Calu3 (cell line): ENCODE measurements at regions not wholly inside any gene's neighbourhood (a gene's known extent, or its start where the extent isn't known, plus 50 kb on each side); places are given as distances from the start of the nearest gene placed in this dataset.

ENCODE experiments used
- BruUV-seq: library from RNA; stranded (reverse); fragments of 400-500 nt; replicated peaks from 2 replicates; lab custom pipeline; 2021; lab: Mats Ljungman, UMichigan
- CTCF ChIA-PET: fragments of 300-600 bp; sonication (Branson Sonifier 250); formaldehyde crosslinking; loops from one replicate; lab custom pipeline; 2022; ENCODE audit warnings: antibody characterized with exemption; lab: Charles Lee
- DNase-seq: peaks from one replicate; pipeline ENCODE4 v3.0.0; 2022
- H3K27ac Mint-ChIP-seq: one replicate; pipeline ENCODE4 v1.8.0; 2022; ENCODE audit warnings: mixed read lengths; ENCODE audit not compliant: unreplicated experiment
- H3K27me3 Mint-ChIP-seq: one replicate; pipeline ENCODE4 v1.8.0; 2022; ENCODE audit warnings: mixed read lengths; ENCODE audit not compliant: unreplicated experiment
- H3K36me3 Mint-ChIP-seq: one replicate; pipeline ENCODE4 v1.8.0; 2022; ENCODE audit warnings: mild to moderate bottlenecking, moderate library complexity, mixed read lengths; ENCODE audit not compliant: insufficient read depth, unreplicated experiment
- H3K4me1 Mint-ChIP-seq: one replicate; pipeline ENCODE4 v1.8.0; 2022; ENCODE audit warnings: mild to moderate bottlenecking, low read depth, mixed read lengths; ENCODE audit not compliant: unreplicated experiment
- H3K4me3 Mint-ChIP-seq: one replicate; pipeline ENCODE4 v1.8.0; 2022; ENCODE audit warnings: mild to moderate bottlenecking, low read depth, moderate library complexity, mixed read lengths; ENCODE audit not compliant: unreplicated experiment
- H3K9me3 Mint-ChIP-seq: one replicate; pipeline ENCODE4 v1.8.0; 2022; ENCODE audit warnings: low read depth, mixed read lengths; ENCODE audit not compliant: unreplicated experiment
- intact Hi-C: fragments of 100-400 bp; cut with micrococcal nuclease; formaldehyde crosslinking; loops from one replicate; pipeline ENCODE4 v1.10.0; 2022; ENCODE audit not compliant: unreplicated experiment
- TF ChIP-seq, protein P1 (sequence below): fragments of 200-600 bp; IDR thresholded peaks from one replicate; pipeline ENCODE4 v1.8.0; 2022; ENCODE audit warnings: antibody characterized with exemption; ENCODE audit not compliant: unreplicated experiment

- Mint-ChIP-seq H3K4me3 (no peak overlapping the region), H3K27me3 (no peaks in the 10 kb centered on the region), H3K36me3 (no peaks in the 10 kb centered on the region), H3K9me3 (no peaks in the 10 kb centered on the region), H3K4me1 (peaks cover 46% of the 10 kb centered on the region), H3K27ac (no peak overlapping the region)
- CTCF ChIA-PET: no interaction called here
- no peak for DNase-seq
- intact Hi-C loops: no loop called here
- TF ChIP-seq, protein P1, sequence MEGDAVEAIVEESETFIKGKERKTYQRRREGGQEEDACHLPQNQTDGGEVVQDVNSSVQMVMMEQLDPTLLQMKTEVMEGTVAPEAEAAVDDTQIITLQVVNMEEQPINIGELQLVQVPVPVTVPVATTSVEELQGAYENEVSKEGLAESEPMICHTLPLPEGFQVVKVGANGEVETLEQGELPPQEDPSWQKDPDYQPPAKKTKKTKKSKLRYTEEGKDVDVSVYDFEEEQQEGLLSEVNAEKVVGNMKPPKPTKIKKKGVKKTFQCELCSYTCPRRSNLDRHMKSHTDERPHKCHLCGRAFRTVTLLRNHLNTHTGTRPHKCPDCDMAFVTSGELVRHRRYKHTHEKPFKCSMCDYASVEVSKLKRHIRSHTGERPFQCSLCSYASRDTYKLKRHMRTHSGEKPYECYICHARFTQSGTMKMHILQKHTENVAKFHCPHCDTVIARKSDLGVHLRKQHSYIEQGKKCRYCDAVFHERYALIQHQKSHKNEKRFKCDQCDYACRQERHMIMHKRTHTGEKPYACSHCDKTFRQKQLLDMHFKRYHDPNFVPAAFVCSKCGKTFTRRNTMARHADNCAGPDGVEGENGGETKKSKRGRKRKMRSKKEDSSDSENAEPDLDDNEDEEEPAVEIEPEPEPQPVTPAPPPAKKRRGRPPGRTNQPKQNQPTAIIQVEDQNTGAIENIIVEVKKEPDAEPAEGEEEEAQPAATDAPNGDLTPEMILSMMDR: no peak
- no TSS peak for BruUV-seq
Measured at GRCh38 chr1:192438737-192439136, 121.9 kb downstream of the RGS21 start.

GRCh38 chr1:192439373-192440025 is 122.7 kb downstream of the RGS21 start:
- TF ChIP-seq, protein P1: no peak
- DNase-seq: peak; percentile 22
- Mint-ChIP-seq H3K27ac (no peak overlapping the region), H3K4me3 (no peak overlapping the region), H3K4me1 (peaks cover 54% of the 10 kb centered on the region), H3K36me3 (no peaks in the 10 kb centered on the region), H3K9me3 (no peaks in the 10 kb centered on the region), H3K27me3 (no peaks in the 10 kb centered on the region)
- no TSS peak for BruUV-seq
- CTCF ChIA-PET: no interaction called here
- intact Hi-C loops: loop anchor here (10.0 kb wide), 2 partner anchors 745 to 1805 kb away; no protein-coding TSS in a partner anchor

DNA sequence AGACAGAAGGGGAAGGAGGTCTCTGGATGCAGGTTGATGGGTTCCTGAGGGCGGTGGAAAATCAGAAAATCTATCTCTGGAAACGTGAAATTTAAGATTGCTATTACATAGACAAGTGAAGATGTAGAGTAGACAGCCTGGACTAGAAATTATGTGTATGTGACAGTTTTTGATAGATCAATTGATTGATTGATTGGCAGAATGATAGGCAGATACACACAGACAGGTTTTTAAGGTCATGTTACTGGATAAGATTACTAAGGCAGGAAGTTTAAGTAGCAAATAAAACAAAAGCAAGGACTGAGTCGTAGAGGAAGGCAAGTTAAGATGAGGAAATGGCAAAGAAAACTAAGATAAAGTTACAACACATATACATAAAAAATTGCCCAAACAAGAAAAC is 124.7 kb downstream of the RGS21 start:
- Mint-ChIP-seq H3K9me3 (no peaks in the 10 kb centered on the region), H3K36me3 (no peaks in the 10 kb centered on the region), H3K27ac (peak overlapping the region; percentile 5), H3K4me3 (no peak overlapping the region), H3K27me3 (no peaks in the 10 kb centered on the region), H3K4me1 (peaks cover 63% of the 10 kb centered on the region)
- intact Hi-C loops: loop anchor here (10.0 kb wide), 2 partner anchors 747 to 1807 kb away; no protein-coding TSS in a partner anchor
- BruUV-seq: no TSS peak
- TF ChIP-seq, protein P1: no peak
- DNase-seq: no peak
- CTCF ChIA-PET: no interaction called here

GRCh38 chr1:192442736-192443135 is 125.9 kb downstream of the RGS21 start:
- CTCF ChIA-PET: no interaction called here
- intact Hi-C loops: loop anchor here (10.0 kb wide), 2 partner anchors 748 to 1808 kb away; no protein-coding TSS in a partner anchor
- no peak overlapping the region for H3K27ac Mint-ChIP-seq

More at GRCh38 chr1:192442736-192443135, 125.9 kb downstream of the RGS21 start:
- TF ChIP-seq, protein P1: no peak
- BruUV-seq: no TSS peak
- no peak overlapping the region for H3K4me3 Mint-ChIP-seq
- peaks cover 63% of the 10 kb centered on the region for H3K4me1 Mint-ChIP-seq
- H3K27me3 Mint-ChIP-seq: no peaks in the 10 kb centered on the region
- no peaks in the 10 kb centered on the region for H3K36me3 Mint-ChIP-seq
- no peaks in the 10 kb centered on the region for H3K9me3 Mint-ChIP-seq
- no peak for DNase-seq
